Activated naive CD4-positive, alpha-beta T cell treated with anti-CD3 and anti-CD28 coated beads, Interleukin-2, amount 50 U/mL, for 24 hours (primary cell): ENCODE measurements at regions not wholly inside any gene's neighbourhood (a gene's known extent, or its start where the extent isn't known, plus 50 kb on each side); places are given as distances from the start of the nearest gene placed in this dataset.
A peak's percentile ranks its signal among the peaks of the same experiment; 100 is the strongest.

Source experiments
- H3K27ac Mint-ChIP-seq: one replicate; pipeline ENCODE4 v1.8.0; 2021; ENCODE audit warnings: mild to moderate bottlenecking, mixed read lengths
- H3K27me3 Mint-ChIP-seq: one replicate; pipeline ENCODE4 v1.8.0; 2021; ENCODE audit warnings: mixed read lengths
- H3K36me3 Mint-ChIP-seq: one replicate; pipeline ENCODE4 v1.8.0; 2021; ENCODE audit warnings: mixed read lengths
- H3K4me1 Mint-ChIP-seq: one replicate; pipeline ENCODE4 v1.8.0; 2021; ENCODE audit warnings: mixed read lengths
- H3K4me3 Mint-ChIP-seq: one replicate; pipeline ENCODE4 v1.8.0; 2021; ENCODE audit warnings: mild to moderate bottlenecking, mixed read lengths
- H3K9me3 Mint-ChIP-seq: one replicate; pipeline ENCODE4 v1.8.0; 2021; ENCODE audit warnings: mixed read lengths

- Mint-ChIP-seq H3K27me3 (peaks cover 24% of the 10 kb centered on the region), H3K4me1 (no peaks in the 10 kb centered on the region), H3K27ac (no peak overlapping the region), H3K9me3 (no peaks in the 10 kb centered on the region), H3K36me3 (no peaks in the 10 kb centered on the region), H3K4me3 (no peak overlapping the region)
These were observed 290.2 kb upstream of the IRX3 start for GRCh38 chr16:54576785-54577184.

GRCh38 chr16:54568906-54569807, 282.6 kb upstream of the IRX3 start:
- Mint-ChIP-seq H3K4me3 (no peak overlapping the region), H3K27me3 (peaks cover 2% of the 10 kb centered on the region), H3K9me3 (no peaks in the 10 kb centered on the region), H3K27ac (no peak overlapping the region), H3K4me1 (no peaks in the 10 kb centered on the region), H3K36me3 (no peaks in the 10 kb centered on the region)

- Mint-ChIP-seq H3K4me1 (no peaks in the 10 kb centered on the region), H3K4me3 (no peak overlapping the region), H3K36me3 (no peaks in the 10 kb centered on the region), H3K27ac (no peak overlapping the region), H3K9me3 (no peaks in the 10 kb centered on the region), H3K27me3 (peaks cover 2% of the 10 kb centered on the region)
These were observed 278.3 kb upstream of the IRX3 start for GRCh38 chr16:54564841-54565240.

- Mint-ChIP-seq H3K36me3 (no peaks in the 10 kb centered on the region), H3K4me1 (no peaks in the 10 kb centered on the region), H3K27ac (no peak overlapping the region), H3K4me3 (no peak overlapping the region), H3K9me3 (peaks cover 9% of the 10 kb centered on the region), H3K27me3 (peaks cover 2% of the 10 kb centered on the region)
These were observed 268.0 kb upstream of the IRX3 start for GRCh38 chr16:54554581-54554980.

GRCh38 chr16:54548281-54548680, 261.7 kb upstream of the IRX3 start:
- Mint-ChIP-seq H3K4me1 (no peaks in the 10 kb centered on the region), H3K27me3 (no peaks in the 10 kb centered on the region), H3K27ac (no peak overlapping the region), H3K9me3 (no peaks in the 10 kb centered on the region), H3K36me3 (no peaks in the 10 kb centered on the region), H3K4me3 (no peak overlapping the region)

- no peaks in the 10 kb centered on the region for H3K27me3 Mint-ChIP-seq
- no peaks in the 10 kb centered on the region for H3K36me3 Mint-ChIP-seq
- no peak overlapping the region for H3K27ac Mint-ChIP-seq
- no peaks in the 10 kb centered on the region for H3K9me3 Mint-ChIP-seq
- H3K4me3 Mint-ChIP-seq = no peak overlapping the region
- no peaks in the 10 kb centered on the region for H3K4me1 Mint-ChIP-seq
These were observed 260.5 kb upstream of the IRX3 start for GRCh38 chr16:54547052-54547451.

GRCh38 chr16:54546521-54546920, 259.9 kb upstream of the IRX3 start:
- no peak overlapping the region for H3K27ac Mint-ChIP-seq
- H3K4me3 Mint-ChIP-seq = no peak overlapping the region
- H3K4me1 Mint-ChIP-seq = no peaks in the 10 kb centered on the region
- no peaks in the 10 kb centered on the region for H3K9me3 Mint-ChIP-seq
- H3K27me3 Mint-ChIP-seq = no peaks in the 10 kb centered on the region
- no peaks in the 10 kb centered on the region for H3K36me3 Mint-ChIP-seq

- no peaks in the 10 kb centered on the region for H3K9me3 Mint-ChIP-seq
- no peaks in the 10 kb centered on the region for H3K27me3 Mint-ChIP-seq
- no peaks in the 10 kb centered on the region for H3K4me1 Mint-ChIP-seq
- H3K27ac Mint-ChIP-seq = no peak overlapping the region
- H3K36me3 Mint-ChIP-seq = no peaks in the 10 kb centered on the region
- H3K4me3 Mint-ChIP-seq = no peak overlapping the region
These were observed 259.4 kb upstream of the IRX3 start for GRCh38 chr16:54545854-54546511.

GRCh38 chr16:54544553-54545180, 258.1 kb upstream of the IRX3 start:
- Mint-ChIP-seq H3K4me1 (no peaks in the 10 kb centered on the region), H3K27me3 (no peaks in the 10 kb centered on the region), H3K36me3 (no peaks in the 10 kb centered on the region), H3K4me3 (no peak overlapping the region), H3K9me3 (no peaks in the 10 kb centered on the region), H3K27ac (peak overlapping the region; percentile 6)

GRCh38 chr16:54542805-54543505, 256.4 kb upstream of the IRX3 start:
- Mint-ChIP-seq H3K27ac (no peak overlapping the region), H3K4me1 (no peaks in the 10 kb centered on the region), H3K36me3 (no peaks in the 10 kb centered on the region), H3K9me3 (no peaks in the 10 kb centered on the region), H3K27me3 (no peaks in the 10 kb centered on the region), H3K4me3 (no peak overlapping the region)

GRCh38 chr16:54540525-54541180, 254.1 kb upstream of the IRX3 start:
- Mint-ChIP-seq H3K4me1 (no peaks in the 10 kb centered on the region), H3K4me3 (no peak overlapping the region), H3K9me3 (no peaks in the 10 kb centered on the region), H3K27me3 (no peaks in the 10 kb centered on the region), H3K27ac (no peak overlapping the region), H3K36me3 (no peaks in the 10 kb centered on the region)

- Mint-ChIP-seq H3K27me3 (no peaks in the 10 kb centered on the region), H3K36me3 (no peaks in the 10 kb centered on the region), H3K4me1 (no peaks in the 10 kb centered on the region), H3K27ac (no peak overlapping the region), H3K9me3 (no peaks in the 10 kb centered on the region), H3K4me3 (no peak overlapping the region)
These were observed 251.7 kb upstream of the IRX3 start for GRCh38 chr16:54538276-54538675.

GRCh38 chr16:54533856-54534490, 247.4 kb upstream of the IRX3 start:
- Mint-ChIP-seq H3K4me3 (no peak overlapping the region), H3K36me3 (no peaks in the 10 kb centered on the region), H3K27ac (no peak overlapping the region), H3K9me3 (no peaks in the 10 kb centered on the region), H3K4me1 (no peaks in the 10 kb centered on the region), H3K27me3 (no peaks in the 10 kb centered on the region)

- H3K4me1 Mint-ChIP-seq = no peaks in the 10 kb centered on the region
- no peaks in the 10 kb centered on the region for H3K9me3 Mint-ChIP-seq
- no peaks in the 10 kb centered on the region for H3K36me3 Mint-ChIP-seq
- peaks cover 3% of the 10 kb centered on the region for H3K27me3 Mint-ChIP-seq
- H3K4me3 Mint-ChIP-seq = no peak overlapping the region
- H3K27ac Mint-ChIP-seq = no peak overlapping the region
These were observed 240.3 kb upstream of the IRX3 start for GRCh38 chr16:54526916-54527315.

- no peak overlapping the region for H3K27ac Mint-ChIP-seq
- H3K4me1 Mint-ChIP-seq = no peaks in the 10 kb centered on the region
- H3K4me3 Mint-ChIP-seq = no peak overlapping the region
- H3K27me3 Mint-ChIP-seq = peaks cover 3% of the 10 kb centered on the region
- no peaks in the 10 kb centered on the region for H3K9me3 Mint-ChIP-seq
- H3K36me3 Mint-ChIP-seq = no peaks in the 10 kb centered on the region
These were observed 239.5 kb upstream of the IRX3 start for GRCh38 chr16:54526087-54526486.
